MCF 10A (cell line): ENCODE measurements at regions not wholly inside any gene's neighbourhood (a gene's known extent, or its start where the extent isn't known, plus 50 kb on each side); places are given as distances from the start of the nearest gene placed in this dataset.
A peak's percentile ranks its signal among the peaks of the same experiment; 100 is the strongest.

ENCODE experiments used
- BruUV-seq: library from RNA; stranded (reverse); fragments of 400-500 nt; replicated peaks from 2 replicates; lab custom pipeline; 2021; lab: Mats Ljungman, UMichigan
- CTCF ChIA-PET: fragments of 300-600 bp; sonication (Branson Sonifier 250); formaldehyde crosslinking; extraction: SDS; loops from one replicate; lab custom pipeline; 2021; ENCODE audit warnings: antibody characterized with exemption, inconsistent platforms; lab: Yijun Ruan, JAX
- POLR2A ChIA-PET: fragments of 300-600, 350-650 bp; sonication (Branson Sonifier 250); formaldehyde crosslinking; extraction: SDS; loops from one replicate; lab custom pipeline; 2020; ENCODE audit warnings: antibody characterized with exemption, inconsistent platforms; lab: Yijun Ruan, JAX
- DNase-seq: peaks from one replicate; pipeline ENCODE4 v3.0.0-alpha.2; 2018; ENCODE audit not compliant: unreplicated experiment
- H3K27ac Mint-ChIP-seq: one replicate; pipeline ENCODE4 v1.8.0; 2022; ENCODE audit warnings: mild to moderate bottlenecking, low read depth, mixed read lengths; ENCODE audit not compliant: unreplicated experiment
- H3K27me3 Mint-ChIP-seq: one replicate; pipeline ENCODE4 v1.8.0; 2022; ENCODE audit warnings: mixed read lengths; ENCODE audit not compliant: insufficient read depth, unreplicated experiment
- H3K36me3 Mint-ChIP-seq: one replicate; pipeline ENCODE4 v1.8.0; 2022; ENCODE audit warnings: mild to moderate bottlenecking, moderate library complexity, mixed read lengths; ENCODE audit not compliant: insufficient read depth, unreplicated experiment
- H3K4me1 Mint-ChIP-seq: one replicate; pipeline ENCODE4 v1.8.0; 2022; ENCODE audit warnings: mixed read lengths; ENCODE audit not compliant: insufficient read depth, unreplicated experiment
- H3K4me3 Mint-ChIP-seq: one replicate; pipeline ENCODE4 v1.8.0; 2022; ENCODE audit warnings: mild to moderate bottlenecking, moderate library complexity, mixed read lengths; ENCODE audit not compliant: unreplicated experiment
- H3K9me3 Mint-ChIP-seq: one replicate; pipeline ENCODE4 v1.8.0; 2022; ENCODE audit warnings: mixed read lengths; ENCODE audit not compliant: unreplicated experiment
- CTCF ChIP-seq: fragments of 200-600 bp; IDR thresholded peaks from one replicate; pipeline ENCODE4 v1.8.0; 2022; ENCODE audit warnings: antibody characterized with exemption, mild to moderate bottlenecking; ENCODE audit not compliant: unreplicated experiment
- intact Hi-C: fragments of 100-400 bp; cut with micrococcal nuclease; formaldehyde crosslinking; loops from 2 replicates; pipeline ENCODE4 v1.14.1; 2022

GRCh38 chr2:34570266-34570872 is 971.3 kb upstream of the FAM98A start:
- no TSS peak for BruUV-seq
- peak; percentile 65 for TF ChIP-seq CTCF

GRCh38 chr2:34567128-34567527 is 968.0 kb upstream of the FAM98A start:
- Mint-ChIP-seq H3K4me1 (peaks cover 4% of the 10 kb centered on the region), H3K27me3 (no peaks in the 10 kb centered on the region), H3K4me3 (no peak overlapping the region), H3K36me3 (no peaks in the 10 kb centered on the region), H3K9me3 (no peaks in the 10 kb centered on the region), H3K27ac (no peak overlapping the region)
- no peak for DNase-seq
- TF ChIP-seq CTCF, result no peak
- intact Hi-C loops, result no loop called here
- no TSS peak for BruUV-seq
- POLR2A ChIA-PET, result no interaction called here
- CTCF ChIA-PET, result interaction anchor here (5.6 kb wide), 1 partner anchor 471 kb away, joined by 127 read pairs; no protein-coding TSS in a partner anchor

More at GRCh38 chr2:34570266-34570872, 971.3 kb upstream of the FAM98A start:
- ChIA-PET POLR2A (no interaction called here), CTCF (interaction anchor here (0.5 to 5.6 kb wide), 52 partner anchors 10 to 1460 kb away, joined by 3 to 127 read pairs (median 4); no protein-coding TSS in a partner anchor)
- peak; percentile 35 for DNase-seq
- Mint-ChIP-seq H3K9me3 (no peaks in the 10 kb centered on the region), H3K27me3 (no peaks in the 10 kb centered on the region), H3K4me3 (no peak overlapping the region), H3K27ac (no peak overlapping the region), H3K36me3 (no peaks in the 10 kb centered on the region), H3K4me1 (peaks cover 4% of the 10 kb centered on the region)
- intact Hi-C loops, result loop anchor here (2.0 kb wide), 4 partner anchors 466 to 890 kb away; no protein-coding TSS in a partner anchor

- no peak overlapping the region for H3K27ac Mint-ChIP-seq
- TF ChIP-seq CTCF, result no peak
- intact Hi-C loops, result no loop called here
- H3K9me3 Mint-ChIP-seq, result no peaks in the 10 kb centered on the region
- ChIA-PET CTCF (interaction anchor here (1.2 kb wide), 1 partner anchor 18 kb away, joined by 4 read pairs; no protein-coding TSS in a partner anchor), POLR2A (no interaction called here)
- H3K4me3 Mint-ChIP-seq, result no peak overlapping the region
- no TSS peak for BruUV-seq
- H3K36me3 Mint-ChIP-seq, result no peaks in the 10 kb centered on the region
- DNase-seq, result no peak
- peaks cover 11% of the 10 kb centered on the region for H3K4me1 Mint-ChIP-seq
- H3K27me3 Mint-ChIP-seq, result no peaks in the 10 kb centered on the region
Observed at GRCh38 chr2:34552337-34552736, 953.2 kb upstream of the FAM98A start.

- ChIA-PET POLR2A (no interaction called here), CTCF (no interaction called here)
- Mint-ChIP-seq H3K9me3 (peaks cover 6% of the 10 kb centered on the region), H3K27me3 (no peaks in the 10 kb centered on the region), H3K4me3 (no peak overlapping the region), H3K4me1 (peaks cover 11% of the 10 kb centered on the region), H3K36me3 (no peaks in the 10 kb centered on the region), H3K27ac (no peak overlapping the region)
- peak; percentile 36 for DNase-seq
- intact Hi-C loops, result no loop called here
- BruUV-seq, result no TSS peak
- no peak for TF ChIP-seq CTCF
Observed at GRCh38 chr2:34549710-34550345, 950.7 kb upstream of the FAM98A start.
